Upper lobe of left lung (tissue), 6 donors: ENCODE measurements at regions not wholly inside any gene's neighbourhood (a gene's known extent, or its start where the extent isn't known, plus 50 kb on each side); places are given as distances from the start of the nearest gene placed in this dataset.
"Not testable (repeated sequence)": the region's sequence is repeated elsewhere in the genome, so short reads cannot be mapped to it uniquely, and the experiment has no call there.

Source experiments
- ATAC-seq, 2 donors: fragments of 200-7000 bp; cut with Tn5 transposase; one replicate each; pipeline ENCODE4 v1.9.1; 2022; ENCODE audit warnings: mild to moderate bottlenecking in 2 of 2, moderate library complexity in 2 of 2; ENCODE audit not compliant: low FRiP score in 2 of 2
- DNase-seq, 2 donors: peaks; one replicate each; pipeline ENCODE4 v3.0.0-alpha.2; 2019 to 2020
- H3K27ac ChIP-seq, 4 donors: fragments of 200-600 bp; sonication (generic); one replicate each; pipeline ENCODE4 v1.5.1; 2016 to 2019
- H3K27me3 ChIP-seq, 4 donors: fragments of 200-600 bp; sonication (generic); one replicate each; pipeline ENCODE4 v1.5.1; 2017 to 2019
- H3K36me3 ChIP-seq, 4 donors: fragments of 200-600 bp; sonication (generic); one replicate each; pipeline ENCODE4 v1.5.1; 2016 to 2019
- H3K4me1 ChIP-seq, 4 donors: fragments of 200-600 bp; sonication (generic); one replicate each; pipeline ENCODE4 v1.5.1; 2018 to 2019
- H3K4me3 ChIP-seq, 4 donors: fragments of 200-600 bp; sonication (generic); one replicate each; pipeline ENCODE4 v1.5.1; 2017 to 2019; ENCODE audit warnings: mild to moderate bottlenecking in 2 of 4, moderate library complexity in 1 of 4
- H3K9me3 ChIP-seq, 4 donors: fragments of 200-600 bp; sonication (generic); one replicate each; pipeline ENCODE4 v1.5.1; 2018 to 2019
- CTCF ChIP-seq, 6 experiments: fragments of 450-650 bp in 4 of 6; fragments of 200-600 bp in 2 of 6; sonication (generic) in 2 of 6; IDR thresholded peaks; one replicate each; pipeline ENCODE4 v1.5.1; 2016 to 2019; ENCODE audit warnings: antibody characterized with exemption in 6 of 6
- EP300 ChIP-seq, 4 donors: sonication (generic); formaldehyde crosslinking; IDR thresholded peaks; one replicate each; pipeline ENCODE4 v1.5.1; 2017; ENCODE audit warnings: antibody characterized with exemption in 4 of 4, control low read depth in 2 of 4
- POLR2A ChIP-seq, 4 donors: fragments of 450-650 bp; IDR thresholded peaks; one replicate each; pipeline ENCODE4 v1.5.1; 2016 to 2017; ENCODE audit warnings: antibody characterized with exemption in 4 of 4, mild to moderate bottlenecking in 2 of 4
- POLR2AphosphoS5 ChIP-seq, 2 donors: sonication (generic); formaldehyde crosslinking; IDR thresholded peaks; one replicate each; pipeline ENCODE4 v1.5.1; 2017; ENCODE audit warnings: antibody characterized with exemption in 2 of 2
- WGBS, 2 donors: methylation state at CpG; one replicate each; pipeline ENCODE4 v1.1.5; 2017 to 2018; 5-methylcytosine and 5-hydroxymethylcytosine counted together
- donor health status: DM: no; HTN: no; CAD: no; lungs with moderate emphysema.
- donor health status: DM: no; HTN: yes; CAD: no; lungs with severe emphysema.

DNA sequence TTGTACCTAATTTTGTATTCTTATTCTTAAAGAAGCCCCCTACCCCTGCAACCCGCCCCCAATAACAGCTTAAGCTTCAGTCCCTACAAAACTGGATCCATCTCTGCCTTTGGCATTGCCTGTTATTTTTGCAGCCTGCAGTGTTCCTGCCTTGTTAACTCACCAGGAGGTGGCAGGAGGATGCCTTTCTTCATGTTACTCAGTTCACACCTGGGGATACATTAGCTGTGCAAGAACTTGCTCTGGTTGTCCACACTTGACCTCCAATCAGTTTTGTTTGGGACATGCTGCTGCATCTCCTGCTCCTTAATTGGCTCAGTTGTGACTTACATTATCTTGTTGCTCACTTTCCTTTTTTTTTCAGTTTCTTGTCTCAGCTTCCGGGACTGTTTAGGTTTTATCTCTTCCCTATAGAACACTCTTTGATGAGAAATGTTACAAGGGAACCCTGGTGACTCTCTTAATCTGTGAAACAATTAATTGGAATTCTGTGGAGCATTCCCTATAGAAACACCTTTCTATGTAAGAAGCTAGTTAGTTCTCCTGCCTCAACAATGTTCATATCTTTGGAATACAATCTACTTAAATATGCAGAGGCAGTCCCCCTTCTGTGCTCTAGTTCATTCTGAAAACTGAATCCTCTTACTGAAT lies 467.7 kb upstream of the ACO1 start:
- DNase-seq (no peak), ATAC-seq (no peak)
- Histone ChIP-seq H3K4me3 (no peak overlapping the region), H3K27me3 (no peaks in the 10 kb centered on the region), H3K9me3 (peaks cover 0 to 4% (median 0%) of the 10 kb centered on the region in 4 donors), H3K27ac (no peak overlapping the region), H3K36me3 (no peaks in the 10 kb centered on the region), H3K4me1 (no peaks in the 10 kb centered on the region)
- WGBS, 2 donors = 42 to 64% methylated on average over 2 of the region's 2 CpGs
- TF ChIP-seq CTCF (IDR thresholded peaks at IDR 0.05) (no peak), POLR2A (IDR thresholded peaks at IDR 0.05) (no peak), POLR2AphosphoS5 (IDR thresholded peaks at IDR 0.05) (no peak), EP300 (IDR thresholded peaks at IDR 0.05) (no peak)

- DNase-seq = peak in 1 of 2 donors; percentile 50
Observed at GRCh38 chr9:31937737-31938136, 446.7 kb upstream of the ACO1 start.

DNA sequence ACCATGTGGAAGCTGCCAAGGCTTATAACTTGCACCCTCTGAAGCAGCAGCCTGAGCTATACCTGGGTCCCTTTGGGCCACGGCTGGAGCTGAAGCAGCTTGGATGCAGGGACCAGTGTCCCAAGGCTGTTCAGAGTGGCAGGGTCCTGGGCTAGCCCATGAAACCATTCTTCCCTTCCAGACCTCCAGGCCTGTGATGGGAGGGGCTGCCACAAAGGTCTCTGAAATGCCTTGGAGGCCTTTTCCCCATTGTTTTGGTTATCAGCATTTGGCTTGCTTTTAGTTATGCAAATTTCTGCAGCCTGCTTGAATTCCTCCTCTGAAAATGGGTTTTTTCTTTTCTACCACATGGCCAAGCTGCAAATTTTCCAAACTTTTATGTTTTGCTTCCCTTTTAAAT lies 433.7 kb upstream of the ACO1 start:
- H3K27ac ChIP-seq = no peak overlapping the region
- no peaks in the 10 kb centered on the region for H3K4me1 ChIP-seq
- no peak overlapping the region for H3K4me3 ChIP-seq
- ATAC-seq = no peak
- WGBS, 2 donors = 80% methylated on average over 1 of the region's 1 CpG; no CpG with 5 or more reads in 1 of the 2 donors
- no peak for TF ChIP-seq POLR2AphosphoS5 (IDR thresholded peaks at IDR 0.05)
- no peaks in the 10 kb centered on the region for H3K9me3 ChIP-seq
- no peaks in the 10 kb centered on the region for H3K36me3 ChIP-seq
- no peaks in the 10 kb centered on the region for H3K27me3 ChIP-seq
- no peak for DNase-seq

More at GRCh38 chr9:31937737-31938136, 446.7 kb upstream of the ACO1 start:
- H3K4me3 ChIP-seq, ATAC-seq, H3K36me3 ChIP-seq, H3K9me3 ChIP-seq, H3K27me3 ChIP-seq, H3K4me1 ChIP-seq, H3K27ac ChIP-seq: not testable (repeated sequence)
- 90 to 92% methylated on average over 13 of the region's 13 CpGs for WGBS, 2 donors

GRCh38 chr9:31958572-31958971 lies 425.9 kb upstream of the ACO1 start:
- WGBS, 2 donors = 44 to 96% methylated on average over 1 of the region's 1 CpG
- no peak overlapping the region for H3K4me3 ChIP-seq
- DNase-seq = no peak
- H3K9me3 ChIP-seq = peaks cover 0 to 27% (median 0%) of the 10 kb centered on the region in 4 donors
- H3K4me1 ChIP-seq = no peaks in the 10 kb centered on the region
- no peaks in the 10 kb centered on the region for H3K36me3 ChIP-seq
- no peak for ATAC-seq
- H3K27me3 ChIP-seq = no peaks in the 10 kb centered on the region
- TF ChIP-seq CTCF (IDR thresholded peaks at IDR 0.05) (no peak), EP300 (IDR thresholded peaks at IDR 0.05) (no peak), POLR2AphosphoS5 (IDR thresholded peaks at IDR 0.05) (no peak), POLR2A (IDR thresholded peaks at IDR 0.05) (no peak)
- no peak overlapping the region for H3K27ac ChIP-seq

GRCh38 chr9:31969552-31969951 lies 414.9 kb upstream of the ACO1 start:
- no peaks in the 10 kb centered on the region for H3K4me1 ChIP-seq
- no peak overlapping the region for H3K4me3 ChIP-seq
- no peaks in the 10 kb centered on the region for H3K36me3 ChIP-seq
- no peaks in the 10 kb centered on the region for H3K9me3 ChIP-seq
- H3K27me3 ChIP-seq = no peaks in the 10 kb centered on the region
- 49 to 55% methylated on average over 2 of the region's 2 CpGs for WGBS, 2 donors
- DNase-seq = no peak
- TF ChIP-seq EP300 (IDR thresholded peaks at IDR 0.05) = no peak
- ATAC-seq = no peak
- no peak overlapping the region for H3K27ac ChIP-seq

GRCh38 chr9:31983895-31984294 lies 400.5 kb upstream of the ACO1 start:
- ATAC-seq (no peak), DNase-seq (no peak)
- 38 to 75% methylated on average over 1 of the region's 1 CpG for WGBS, 2 donors
- Histone ChIP-seq H3K4me3 (no peak overlapping the region), H3K4me1 (no peaks in the 10 kb centered on the region), H3K27ac (no peak overlapping the region), H3K36me3 (no peaks in the 10 kb centered on the region), H3K27me3 (no peaks in the 10 kb centered on the region), H3K9me3 (peaks cover 0 to 7% (median 5%) of the 10 kb centered on the region in 4 donors)
- TF ChIP-seq EP300 (IDR thresholded peaks at IDR 0.05) (no peak), CTCF (IDR thresholded peaks at IDR 0.05) (no peak), POLR2A (IDR thresholded peaks at IDR 0.05) (no peak), POLR2AphosphoS5 (IDR thresholded peaks at IDR 0.05) (no peak)
